ENCODE measurements at regions not wholly inside any gene's neighbourhood (a gene's known extent, or its start where the extent isn't known, plus 50 kb on each side); places are given as distances from the start of the nearest gene placed in this dataset.
"Not testable (repeated sequence)": the region's sequence is repeated elsewhere in the genome, so short reads cannot be mapped to it uniquely, and the experiment has no call there.

DNA sequence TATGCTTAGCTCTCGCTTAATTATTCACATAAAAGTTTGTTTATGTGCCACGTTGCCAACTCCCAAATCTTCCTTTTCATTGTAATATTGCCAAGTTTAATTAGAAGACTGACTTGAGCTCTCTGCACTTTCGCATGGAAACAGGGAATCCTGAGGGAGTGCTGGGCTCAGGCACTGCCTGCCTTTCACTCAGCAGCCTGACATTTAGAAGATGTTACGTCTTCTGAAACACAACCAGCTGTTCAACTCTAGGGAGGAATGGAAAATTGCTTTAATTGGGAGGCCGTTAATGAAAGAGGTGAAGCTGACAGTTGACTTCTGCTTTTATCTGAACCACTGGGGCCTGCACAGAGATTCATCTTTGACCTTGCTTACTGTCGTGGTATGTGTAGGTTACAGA is 77.4 kb upstream of the MTHFD1L start:
- H3K4me3 ChIP-seq, result no peak overlapping the region
- FAIRE-seq (no peak), ATAC-seq (no peak), DNase-seq (ENCODE audit: extremely low read depth in 1 of 4, low spot score in 3 of 4) (no peak)
- H3K9ac ChIP-seq (ENCODE audit: insufficient read depth in 1 of 2, low read depth in 2 of 2, low read length in 2 of 2), result no peak overlapping the region
- CTCF ChIA-PET (ENCODE audit: low intra/inter-chr PET ratio), result no interaction called here
- peaks cover 11 to 35% of the 10 kb centered on the region in 2 experiments for H3K27me3 ChIP-seq (ENCODE audit: control insufficient read depth in 2 of 2, insufficient read depth in 2 of 2, low read length in 2 of 2)
- no peaks in the 10 kb centered on the region for H3K9me1 ChIP-seq (ENCODE audit: control insufficient read depth, insufficient read depth, low read length)
- no peaks in the 10 kb centered on the region for H3K9me3 ChIP-seq (replicated peaks; ENCODE audit: control insufficient read depth, insufficient read depth, low read depth, low read length)
- POLR2A ChIA-PET, result interaction anchor here (1.0 kb wide), 1 partner anchor 9 kb away, joined by 4 read pairs; no protein-coding TSS in a partner anchor
- no peak overlapping the region for H3K27ac ChIP-seq (ENCODE audit: extremely low read depth, low read depth, low read length)
- H3K36me3 ChIP-seq (ENCODE audit: control insufficient read depth, insufficient read depth, low read length), result no peaks in the 10 kb centered on the region
- H3K4me2 ChIP-seq (ENCODE audit: insufficient read depth, low read length), result no peak overlapping the region
- H3K4me1 ChIP-seq (replicated peaks in 1 of 2; ENCODE audit: control insufficient read depth in 2 of 2, insufficient read depth in 2 of 2, low read length in 2 of 2), result no peaks in the 10 kb centered on the region
- in situ Hi-C loops (cut with MboI), result no loop called here
- no peaks in the 10 kb centered on the region for H3K79me2 ChIP-seq (ENCODE audit: control insufficient read depth, insufficient read depth, low read length)
- H2AFZ ChIP-seq (ENCODE audit: low read depth, low read length), result no peak overlapping the region
- intact Hi-C loops (cut with micrococcal nuclease), result no loop called here
- 2% methylated on average over 6 of the region's 6 CpGs for WGBS (ENCODE audit: insufficient coverage, low coverage, missing lambda C conversion rate)
- no TSS peak for BruUV-seq (replicated peaks)
- H4K20me1 ChIP-seq (replicated peaks; ENCODE audit: control insufficient read depth, insufficient read depth, low read length), result no peaks in the 10 kb centered on the region
- TF ChIP-seq MECOM (CRISPR knock-in tag; IDR thresholded peaks at IDR 0.05) (no peak), HNRNPLL (IDR thresholded peaks at IDR 0.05; ENCODE audit: low read depth, low read length, poor library complexity, severe bottlenecking) (no peak), NBN (IDR thresholded peaks at IDR 0.05; ENCODE audit: low read depth) (no peak), GMEB1 (CRISPR knock-in tag; IDR thresholded peaks at IDR 0.05) (no peak), GABPA (tag; conservative IDR thresholded peaks at IDR 0.05; ENCODE audit: low read depth) (no peak), KLF6 (CRISPR knock-in tag; IDR thresholded peaks at IDR 0.05; ENCODE audit: borderline replicate concordance) (no peak), FOSL1 (tag; conservative IDR thresholded peaks at IDR 0.05) (no peak), NEUROD1 (IDR thresholded peaks at IDR 0.05; ENCODE audit: borderline replicate concordance, low read depth, low read length, partially characterized antibody) (no peak), ZNF431 (CRISPR knock-in tag; IDR thresholded peaks at IDR 0.05) (no peak)
- TF ChIP-seq, protein P1, sequence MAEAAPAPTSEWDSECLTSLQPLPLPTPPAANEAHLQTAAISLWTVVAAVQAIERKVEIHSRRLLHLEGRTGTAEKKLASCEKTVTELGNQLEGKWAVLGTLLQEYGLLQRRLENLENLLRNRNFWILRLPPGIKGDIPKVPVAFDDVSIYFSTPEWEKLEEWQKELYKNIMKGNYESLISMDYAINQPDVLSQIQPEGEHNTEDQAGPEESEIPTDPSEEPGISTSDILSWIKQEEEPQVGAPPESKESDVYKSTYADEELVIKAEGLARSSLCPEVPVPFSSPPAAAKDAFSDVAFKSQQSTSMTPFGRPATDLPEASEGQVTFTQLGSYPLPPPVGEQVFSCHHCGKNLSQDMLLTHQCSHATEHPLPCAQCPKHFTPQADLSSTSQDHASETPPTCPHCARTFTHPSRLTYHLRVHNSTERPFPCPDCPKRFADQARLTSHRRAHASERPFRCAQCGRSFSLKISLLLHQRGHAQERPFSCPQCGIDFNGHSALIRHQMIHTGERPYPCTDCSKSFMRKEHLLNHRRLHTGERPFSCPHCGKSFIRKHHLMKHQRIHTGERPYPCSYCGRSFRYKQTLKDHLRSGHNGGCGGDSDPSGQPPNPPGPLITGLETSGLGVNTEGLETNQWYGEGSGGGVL (CRISPR knock-in tag; IDR thresholded peaks at IDR 0.05), result no peak
- TF ChIP-seq, protein P2, sequence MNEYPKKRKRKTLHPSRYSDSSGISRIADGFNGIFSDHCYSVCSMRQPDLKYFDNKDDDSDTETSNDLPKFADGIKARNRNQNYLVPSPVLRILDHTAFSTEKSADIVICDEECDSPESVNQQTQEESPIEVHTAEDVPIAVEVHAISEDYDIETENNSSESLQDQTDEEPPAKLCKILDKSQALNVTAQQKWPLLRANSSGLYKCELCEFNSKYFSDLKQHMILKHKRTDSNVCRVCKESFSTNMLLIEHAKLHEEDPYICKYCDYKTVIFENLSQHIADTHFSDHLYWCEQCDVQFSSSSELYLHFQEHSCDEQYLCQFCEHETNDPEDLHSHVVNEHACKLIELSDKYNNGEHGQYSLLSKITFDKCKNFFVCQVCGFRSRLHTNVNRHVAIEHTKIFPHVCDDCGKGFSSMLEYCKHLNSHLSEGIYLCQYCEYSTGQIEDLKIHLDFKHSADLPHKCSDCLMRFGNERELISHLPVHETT (CRISPR knock-in tag; conservative IDR thresholded peaks at IDR 0.05 in 1 of 2, IDR thresholded peaks at IDR 0.05 in 1 of 2), result no peak

- H3K79me2 ChIP-seq (ENCODE audit: control insufficient read depth, insufficient read depth, low read length); H3K9me1 ChIP-seq (ENCODE audit: control insufficient read depth, insufficient read depth, low read length); H3K4me1 ChIP-seq (replicated peaks in 1 of 2; ENCODE audit: control insufficient read depth in 2 of 2, insufficient read depth in 2 of 2, low read length in 2 of 2); H3K9ac ChIP-seq (ENCODE audit: insufficient read depth in 1 of 2, low read depth in 2 of 2, low read length in 2 of 2); DNase-seq (ENCODE audit: extremely low read depth in 1 of 4, low spot score in 3 of 4); H4K20me1 ChIP-seq (replicated peaks; ENCODE audit: control insufficient read depth, insufficient read depth, low read length); H3K9me3 ChIP-seq (replicated peaks; ENCODE audit: control insufficient read depth, insufficient read depth, low read depth, low read length); ATAC-seq; H3K4me3 ChIP-seq; H3K36me3 ChIP-seq (ENCODE audit: control insufficient read depth, insufficient read depth, low read length); H3K27ac ChIP-seq (ENCODE audit: extremely low read depth, low read depth, low read length); POLR2A ChIA-PET; in situ Hi-C loops (cut with MboI); BruUV-seq (replicated peaks); H3K4me2 ChIP-seq (ENCODE audit: insufficient read depth, low read length); CTCF ChIA-PET (ENCODE audit: low intra/inter-chr PET ratio); H2AFZ ChIP-seq (ENCODE audit: low read depth, low read length); FAIRE-seq: not testable (repeated sequence)
- WGBS (ENCODE audit: insufficient coverage, low coverage, missing lambda C conversion rate), result under 1% methylated on average over 6 of the region's 6 CpGs
- H3K27me3 ChIP-seq (ENCODE audit: control insufficient read depth in 2 of 2, insufficient read depth in 2 of 2, low read length in 2 of 2), result peaks cover 11 to 35% of the 10 kb centered on the region in 2 experiments
- intact Hi-C loops (cut with micrococcal nuclease), result loop anchor here (5.0 kb wide), 1 partner anchor 103 kb away; no protein-coding TSS in a partner anchor
Measured at GRCh38 chr6:150789906-150790305, 75.6 kb upstream of the MTHFD1L start.
